ENCODE measurements at regions not wholly inside any gene's neighbourhood (a gene's known extent, or its start where the extent isn't known, plus 50 kb on each side); places are given as distances from the start of the nearest gene placed in this dataset.

GRCh38 chr4:10226756-10227155 lies 110.2 kb upstream of the WDR1 start:
- DNase-seq (ENCODE audit: low read depth, low spot score), result no peak
- intact Hi-C loops (cut with micrococcal nuclease; ENCODE audit: unreplicated experiment) (no loop called here), in situ Hi-C loops (cut with MboI) (no loop called here)
- H3K4me2 ChIP-seq (ENCODE audit: control insufficient read depth, insufficient read depth), result no peak overlapping the region
- no peaks in the 10 kb centered on the region for H3K4me1 ChIP-seq (ENCODE audit: control insufficient read depth, insufficient read depth, low read length)
- no peak for FAIRE-seq
- H3K79me2 ChIP-seq (ENCODE audit: control insufficient read depth, insufficient read depth, low read length), result no peaks in the 10 kb centered on the region
- TF ChIP-seq ZNF274 (IDR thresholded peaks at IDR 0.05; ENCODE audit: insufficient read depth, insufficient read length), result no peak
- TF ChIP-seq SMC3 (IDR thresholded peaks at IDR 0.05; ENCODE audit: borderline replicate concordance, low read length), result no peak
- TF ChIP-seq BCLAF1 (IDR thresholded peaks at IDR 0.05), result no peak
- no peak for TF ChIP-seq MYC (IDR thresholded peaks at IDR 0.05; ENCODE audit: insufficient read depth, insufficient read length, insufficient replicate concordance, low read length, severe bottlenecking)
- no peak for TF ChIP-seq PML (IDR thresholded peaks at IDR 0.05; ENCODE audit: low read length)
- no peak for TF ChIP-seq NFIC (IDR thresholded peaks at IDR 0.05; ENCODE audit: low read depth, low read length)
- TF ChIP-seq FOXK2 (IDR thresholded peaks at IDR 0.05), result no peak
- TF ChIP-seq RB1 (IDR thresholded peaks at IDR 0.05; ENCODE audit: borderline replicate concordance), result no peak
- BruUV-seq (replicated peaks), result no TSS peak
- ATAC-seq, result no peak
- no peak overlapping the region for H3K9ac ChIP-seq (ENCODE audit: control insufficient read depth, insufficient read depth, low read length)
- 61% methylated on average over 3 of the region's 3 CpGs for WGBS (ENCODE audit: insufficient coverage, insufficient replicate concordance, low lambda C conversion rate, missing lambda C conversion rate)
- ChIA-PET SMC1A (ENCODE audit: uncharacterized antibody, unreplicated experiment) (interaction anchor here (0.6 kb wide), 1 partner anchor 244 kb away, joined by 3 read pairs; no protein-coding TSS in a partner anchor), POLR2A (no interaction called here), RAD21 (ENCODE audit: unreplicated experiment) (no interaction called here), CTCF (no interaction called here)
- no peak overlapping the region for H3K27ac ChIP-seq (ENCODE audit: control insufficient read depth, insufficient read depth)
- no peaks in the 10 kb centered on the region for H3K36me3 ChIP-seq (ENCODE audit: control insufficient read depth in 2 of 2, insufficient read depth in 2 of 2, low read length in 1 of 2)
- no peak overlapping the region for H2AFZ ChIP-seq (ENCODE audit: control insufficient read depth, low read depth, low read length)
- H3K9me3 ChIP-seq (replicated peaks; ENCODE audit: control insufficient read depth, insufficient read depth, low read length), result no peaks in the 10 kb centered on the region
- H3K4me3 ChIP-seq, result no peak overlapping the region
- H4K20me1 ChIP-seq (ENCODE audit: control insufficient read depth, insufficient read depth), result no peaks in the 10 kb centered on the region
- H3K27me3 ChIP-seq (replicated peaks in 1 of 2; ENCODE audit: control insufficient read depth in 2 of 2, insufficient read depth in 2 of 2, low read length in 1 of 2), result no peaks in the 10 kb centered on the region
